MM.1S (cell line): ENCODE measurements at regions not wholly inside any gene's neighbourhood (a gene's known extent, or its start where the extent isn't known, plus 50 kb on each side); places are given as distances from the start of the nearest gene placed in this dataset.

Source experiments
- CTCF ChIP-seq: fragments of 300-600 bp; sonication (generic); IDR thresholded peaks from 2 replicates; pipeline ENCODE4 v1.5.1; 2016; ENCODE audit warnings: antibody characterized with exemption, low read length, mixed read lengths
- EZH2 ChIP-seq: fragments of 300-600 bp; sonication (generic); optimal IDR thresholded peaks from 2 replicates; pipeline ENCODE3; 2017; ENCODE audit warnings: low read depth, mild to moderate bottlenecking, antibody characterized with exemption, low read length, mixed read lengths
- EZH2phosphoT487 ChIP-seq: fragments of 300-600 bp; sonication (generic); IDR thresholded peaks from 2 replicates; pipeline ENCODE4 v1.6.1; 2018; ENCODE audit warnings: antibody characterized with exemption, low read length

GRCh38 chr11:12602421-12602820, 71.8 kb upstream of the TEAD1 start:
- TF ChIP-seq CTCF (no peak), EZH2 (no peak), EZH2phosphoT487 (no peak)
